ENCODE measurements at regions not wholly inside any gene's neighbourhood (a gene's known extent, or its start where the extent isn't known, plus 50 kb on each side); places are given as distances from the start of the nearest gene placed in this dataset.

DNA sequence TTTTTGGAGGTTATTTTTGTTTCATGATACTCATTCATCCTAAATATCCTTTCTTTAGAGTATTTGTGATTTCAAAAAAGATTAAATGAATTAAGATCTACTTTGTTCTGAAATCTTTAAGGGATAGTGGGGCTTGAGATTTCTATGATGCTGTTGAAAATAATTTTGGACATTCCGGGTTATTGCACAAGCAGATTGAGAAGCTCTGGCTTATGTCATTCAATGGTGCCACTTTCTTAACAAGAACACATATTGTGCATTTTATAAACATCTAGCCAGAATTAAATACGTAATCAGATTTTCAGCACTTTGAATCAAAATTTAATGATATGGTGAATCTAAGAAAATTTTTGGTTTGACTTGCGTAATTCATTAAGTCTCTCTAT lies 207.7 kb upstream of the COL3A1 start:
- Histone ChIP-seq H2AFZ (ENCODE audit: low read depth) (no peak overlapping the region), H3K4me3 (IDR thresholded peaks at IDR 0.05; ENCODE audit: insufficient read depth, low read depth, low read length) (no peak overlapping the region), H3K4me1 (ENCODE audit: low read depth, poor library complexity, severe bottlenecking) (no peaks in the 10 kb centered on the region), H3K36me3 (ENCODE audit: insufficient read depth) (no peaks in the 10 kb centered on the region), H4K20me1 (ENCODE audit: insufficient read depth) (no peaks in the 10 kb centered on the region), H3K9ac (no peak overlapping the region), H3K27me3 (ENCODE audit: insufficient read depth, low read depth) (no peaks in the 10 kb centered on the region), H3K27ac (no peak overlapping the region), H3K4me2 (no peak overlapping the region), H3K79me2 (ENCODE audit: insufficient read depth, low read depth) (no peaks in the 10 kb centered on the region)
- TF ChIP-seq, protein P1, sequence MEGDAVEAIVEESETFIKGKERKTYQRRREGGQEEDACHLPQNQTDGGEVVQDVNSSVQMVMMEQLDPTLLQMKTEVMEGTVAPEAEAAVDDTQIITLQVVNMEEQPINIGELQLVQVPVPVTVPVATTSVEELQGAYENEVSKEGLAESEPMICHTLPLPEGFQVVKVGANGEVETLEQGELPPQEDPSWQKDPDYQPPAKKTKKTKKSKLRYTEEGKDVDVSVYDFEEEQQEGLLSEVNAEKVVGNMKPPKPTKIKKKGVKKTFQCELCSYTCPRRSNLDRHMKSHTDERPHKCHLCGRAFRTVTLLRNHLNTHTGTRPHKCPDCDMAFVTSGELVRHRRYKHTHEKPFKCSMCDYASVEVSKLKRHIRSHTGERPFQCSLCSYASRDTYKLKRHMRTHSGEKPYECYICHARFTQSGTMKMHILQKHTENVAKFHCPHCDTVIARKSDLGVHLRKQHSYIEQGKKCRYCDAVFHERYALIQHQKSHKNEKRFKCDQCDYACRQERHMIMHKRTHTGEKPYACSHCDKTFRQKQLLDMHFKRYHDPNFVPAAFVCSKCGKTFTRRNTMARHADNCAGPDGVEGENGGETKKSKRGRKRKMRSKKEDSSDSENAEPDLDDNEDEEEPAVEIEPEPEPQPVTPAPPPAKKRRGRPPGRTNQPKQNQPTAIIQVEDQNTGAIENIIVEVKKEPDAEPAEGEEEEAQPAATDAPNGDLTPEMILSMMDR (conservative IDR thresholded peaks at IDR 0.05; ENCODE audit: low read depth, low read length) = no peak

DNA sequence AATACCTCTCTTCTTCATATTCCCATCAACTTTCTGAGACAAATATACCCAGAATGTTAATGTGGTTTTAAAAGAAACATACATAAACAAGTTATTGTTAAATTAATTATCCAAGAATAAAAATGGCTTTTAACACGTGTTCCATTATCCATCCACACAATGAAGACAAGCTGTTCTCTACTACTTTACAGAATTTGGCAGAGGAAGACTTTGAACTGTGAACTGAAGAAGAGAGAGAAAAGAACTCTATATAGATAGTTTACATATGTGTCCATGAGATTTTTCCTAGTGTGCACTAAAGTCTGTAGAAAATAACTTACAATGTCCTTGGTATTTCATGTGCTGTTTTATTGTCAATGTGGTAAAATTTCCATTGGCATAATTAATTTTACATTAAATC lies 207.0 kb upstream of the COL3A1 start:
- H3K36me3 ChIP-seq (ENCODE audit: insufficient read depth) = no peaks in the 10 kb centered on the region
- H3K79me2 ChIP-seq (ENCODE audit: insufficient read depth, low read depth) = no peaks in the 10 kb centered on the region
- H3K27ac ChIP-seq = no peak overlapping the region
- H3K4me1 ChIP-seq (ENCODE audit: low read depth, poor library complexity, severe bottlenecking) = no peaks in the 10 kb centered on the region
- H4K20me1 ChIP-seq (ENCODE audit: insufficient read depth) = no peaks in the 10 kb centered on the region
- H3K4me3 ChIP-seq (IDR thresholded peaks at IDR 0.05; ENCODE audit: insufficient read depth, low read depth, low read length) = no peak overlapping the region
- TF ChIP-seq, protein P1 (conservative IDR thresholded peaks at IDR 0.05; ENCODE audit: low read depth, low read length) = no peak
- no peak overlapping the region for H3K4me2 ChIP-seq
- no peaks in the 10 kb centered on the region for H3K27me3 ChIP-seq (ENCODE audit: insufficient read depth, low read depth)
- H2AFZ ChIP-seq (ENCODE audit: low read depth) = no peak overlapping the region
- no peak overlapping the region for H3K9ac ChIP-seq

DNA sequence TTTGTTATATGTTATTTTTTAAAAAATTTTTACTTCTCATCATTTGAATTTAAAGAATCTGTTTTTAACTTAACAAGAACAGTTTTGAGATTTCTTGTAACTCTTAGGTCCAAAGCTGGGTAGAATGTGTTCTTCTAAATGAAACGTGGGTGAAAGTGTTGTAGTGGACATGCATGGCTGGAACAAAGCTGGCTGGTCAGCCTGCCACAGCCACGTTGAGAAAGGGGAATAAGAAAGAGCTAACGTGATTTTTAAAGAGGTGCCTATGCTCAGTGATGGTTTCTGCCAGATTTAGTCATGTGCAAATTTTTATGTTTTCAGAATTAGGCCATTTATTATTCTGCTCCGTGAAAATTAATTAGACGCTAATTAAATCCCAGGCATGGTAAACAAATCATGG lies 203.9 kb upstream of the COL3A1 start:
- H3K27ac ChIP-seq = no peak overlapping the region
- H3K4me1 ChIP-seq (ENCODE audit: low read depth, poor library complexity, severe bottlenecking) = no peaks in the 10 kb centered on the region
- no peak overlapping the region for H3K9ac ChIP-seq
- H3K27me3 ChIP-seq (ENCODE audit: insufficient read depth, low read depth) = no peaks in the 10 kb centered on the region
- H3K4me2 ChIP-seq = no peak overlapping the region
- no peak overlapping the region for H3K4me3 ChIP-seq (IDR thresholded peaks at IDR 0.05; ENCODE audit: insufficient read depth, low read depth, low read length)
- no peaks in the 10 kb centered on the region for H3K79me2 ChIP-seq (ENCODE audit: insufficient read depth, low read depth)
- TF ChIP-seq, protein P1 (conservative IDR thresholded peaks at IDR 0.05; ENCODE audit: low read depth, low read length) = no peak
- H4K20me1 ChIP-seq (ENCODE audit: insufficient read depth) = no peaks in the 10 kb centered on the region
- no peak overlapping the region for H2AFZ ChIP-seq (ENCODE audit: low read depth)
- no peaks in the 10 kb centered on the region for H3K36me3 ChIP-seq (ENCODE audit: insufficient read depth)

DNA sequence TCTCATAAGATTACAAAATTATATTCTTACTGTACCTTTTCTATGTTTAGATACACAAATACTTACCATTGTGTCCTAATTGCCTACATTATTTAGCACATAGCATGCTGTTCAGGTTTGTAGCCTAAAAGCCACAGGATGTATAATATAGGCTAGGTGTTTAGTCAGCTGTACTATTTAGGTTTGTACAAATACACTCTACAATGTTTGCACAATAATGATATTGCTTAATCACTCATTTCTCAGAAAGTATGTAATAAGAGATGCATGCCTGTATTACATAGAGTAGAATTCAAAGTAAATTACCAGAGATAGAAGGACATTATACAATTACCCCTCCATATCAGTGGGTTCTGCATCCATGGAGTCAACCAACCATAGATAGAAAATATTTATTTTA lies 201.1 kb upstream of the COL3A1 start:
- Histone ChIP-seq H3K9ac (no peak overlapping the region), H3K4me2 (no peak overlapping the region), H4K20me1 (ENCODE audit: insufficient read depth) (no peaks in the 10 kb centered on the region), H3K4me1 (ENCODE audit: low read depth, poor library complexity, severe bottlenecking) (no peaks in the 10 kb centered on the region), H3K36me3 (ENCODE audit: insufficient read depth) (no peaks in the 10 kb centered on the region), H3K79me2 (ENCODE audit: insufficient read depth, low read depth) (no peaks in the 10 kb centered on the region), H3K4me3 (IDR thresholded peaks at IDR 0.05; ENCODE audit: insufficient read depth, low read depth, low read length) (no peak overlapping the region), H3K27me3 (ENCODE audit: insufficient read depth, low read depth) (no peaks in the 10 kb centered on the region), H3K27ac (no peak overlapping the region), H2AFZ (ENCODE audit: low read depth) (no peak overlapping the region)
- TF ChIP-seq, protein P1 (conservative IDR thresholded peaks at IDR 0.05; ENCODE audit: low read depth, low read length) = no peak

DNA sequence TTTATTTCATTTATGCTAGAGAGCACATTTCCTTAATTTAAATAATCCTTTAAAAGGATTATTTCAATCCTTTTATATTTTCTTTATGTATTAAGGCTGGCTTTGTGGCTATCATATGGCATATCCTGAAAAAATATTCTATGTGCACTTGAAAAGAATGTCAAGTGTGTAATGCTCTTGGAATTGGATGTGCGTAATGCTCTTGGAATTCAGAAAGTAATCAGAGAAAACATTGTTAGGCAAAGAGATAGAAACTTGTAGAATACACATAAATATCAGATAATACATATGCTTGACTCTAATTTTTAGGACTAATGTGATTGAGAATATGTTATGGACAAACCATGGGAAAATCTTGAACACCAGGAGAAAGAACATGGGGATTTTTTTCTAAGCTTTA lies 197.5 kb upstream of the COL3A1 start:
- Histone ChIP-seq H3K27me3 (ENCODE audit: insufficient read depth, low read depth) (no peaks in the 10 kb centered on the region), H3K79me2 (ENCODE audit: insufficient read depth, low read depth) (no peaks in the 10 kb centered on the region), H3K27ac (no peak overlapping the region), H3K9ac (no peak overlapping the region), H3K36me3 (ENCODE audit: insufficient read depth) (no peaks in the 10 kb centered on the region), H4K20me1 (ENCODE audit: insufficient read depth) (no peaks in the 10 kb centered on the region), H3K4me1 (ENCODE audit: low read depth, poor library complexity, severe bottlenecking) (no peaks in the 10 kb centered on the region), H2AFZ (ENCODE audit: low read depth) (no peak overlapping the region), H3K4me2 (no peak overlapping the region), H3K4me3 (IDR thresholded peaks at IDR 0.05; ENCODE audit: insufficient read depth, low read depth, low read length) (no peak overlapping the region)
- TF ChIP-seq, protein P1 (conservative IDR thresholded peaks at IDR 0.05; ENCODE audit: low read depth, low read length) = no peak

Measured in KMS-11 (cell line).